ENCODE measurements at regions not wholly inside any gene's neighbourhood (a gene's known extent, or its start where the extent isn't known, plus 50 kb on each side); places are given as distances from the start of the nearest gene placed in this dataset.

- TF ChIP-seq CTCF (IDR thresholded peaks at IDR 0.05): no peak
- DNase-seq: no peak
These were observed 175.8 kb upstream of the ATP2B1 start for GRCh38 chr12:89884416-89884898.

GRCh38 chr12:89883630-89884389 is 175.2 kb upstream of the ATP2B1 start:
- DNase-seq: no peak
- no peak for ATAC-seq
- intact Hi-C loops (cut with DNase I, micrococcal nuclease): no loop called here
- no peak for TF ChIP-seq CTCF (IDR thresholded peaks at IDR 0.05)
- H3K4me3 ChIP-seq: no peak overlapping the region
- H3K4me1 ChIP-seq (ENCODE audit: low read depth): no peaks in the 10 kb centered on the region
- no peaks in the 10 kb centered on the region for H3K9me3 ChIP-seq
- H3K36me3 ChIP-seq (ENCODE audit: low read depth): no peaks in the 10 kb centered on the region

More at GRCh38 chr12:89884416-89884898, 175.8 kb upstream of the ATP2B1 start:
- intact Hi-C loops (cut with DNase I, micrococcal nuclease): no loop called here
- ATAC-seq: no peak
- Histone ChIP-seq H3K4me3 (no peak overlapping the region), H3K4me1 (ENCODE audit: low read depth) (no peaks in the 10 kb centered on the region), H3K36me3 (ENCODE audit: low read depth) (no peaks in the 10 kb centered on the region), H3K9me3 (no peaks in the 10 kb centered on the region)

- Histone ChIP-seq H3K4me1 (ENCODE audit: low read depth) (no peaks in the 10 kb centered on the region), H3K9me3 (no peaks in the 10 kb centered on the region), H3K4me3 (no peak overlapping the region), H3K36me3 (ENCODE audit: low read depth) (no peaks in the 10 kb centered on the region)
- DNase-seq: no peak
- ATAC-seq: no peak
- intact Hi-C loops (cut with DNase I, micrococcal nuclease): no loop called here
- no peak for TF ChIP-seq CTCF (IDR thresholded peaks at IDR 0.05)
These were observed 174.2 kb upstream of the ATP2B1 start for GRCh38 chr12:89882792-89883191.

- Histone ChIP-seq H3K4me3 (no peak overlapping the region), H3K9me3 (no peaks in the 10 kb centered on the region), H3K4me1 (ENCODE audit: low read depth) (no peaks in the 10 kb centered on the region), H3K36me3 (ENCODE audit: low read depth) (no peaks in the 10 kb centered on the region)
- no peak for TF ChIP-seq CTCF (IDR thresholded peaks at IDR 0.05)
- intact Hi-C loops (cut with DNase I, micrococcal nuclease): no loop called here
- no peak for DNase-seq
- ATAC-seq: peak; percentile 34
These were observed 173.4 kb upstream of the ATP2B1 start for GRCh38 chr12:89882050-89882449.

GRCh38 chr12:89880690-89881350 is 172.2 kb upstream of the ATP2B1 start:
- Histone ChIP-seq H3K9me3 (no peaks in the 10 kb centered on the region), H3K4me3 (no peak overlapping the region), H3K36me3 (ENCODE audit: low read depth) (no peaks in the 10 kb centered on the region), H3K4me1 (ENCODE audit: low read depth) (no peaks in the 10 kb centered on the region)
- TF ChIP-seq CTCF (IDR thresholded peaks at IDR 0.05): no peak
- intact Hi-C loops (cut with DNase I, micrococcal nuclease): no loop called here
- ATAC-seq (peak; percentile 94), DNase-seq (peak in 1 of 3 donors; percentile 35)

All from mucosa of descending colon (tissue), 3 donors.